ENCODE measurements at regions not wholly inside any gene's neighbourhood (a gene's known extent, or its start where the extent isn't known, plus 50 kb on each side); places are given as distances from the start of the nearest gene placed in this dataset.
A peak's percentile ranks its signal among the peaks of the same experiment; 100 is the strongest.

- TF ChIP-seq DEAF1 (CRISPR knock-in tag; IDR thresholded peaks at IDR 0.05) (no peak), NKRF (IDR thresholded peaks at IDR 0.05; ENCODE audit: borderline replicate concordance) (no peak), TFAP4 (CRISPR knock-in tag; IDR thresholded peaks at IDR 0.05; ENCODE audit: borderline replicate concordance) (no peak), NONO (IDR thresholded peaks at IDR 0.05; ENCODE audit: low read depth in 2 of 2, low read length in 1 of 2) (no peak), E2F3 (CRISPR knock-in tag; IDR thresholded peaks at IDR 0.05) (no peak), KAT7 (CRISPR knock-in tag; IDR thresholded peaks at IDR 0.05; ENCODE audit: borderline replicate concordance) (no peak), NCOA1 (IDR thresholded peaks at IDR 0.05; ENCODE audit: low read depth) (no peak)
These were observed 263.0 kb upstream of the UBASH3B start (continued) for GRCh38 chr11:122392508-122392907.

- Histone ChIP-seq H3K9me1 (ENCODE audit: control insufficient read depth, insufficient read depth, low read length) (no peaks in the 10 kb centered on the region), H3K9me3 (replicated peaks; ENCODE audit: control insufficient read depth, insufficient read depth, low read depth, low read length) (no peaks in the 10 kb centered on the region), H3K9ac (ENCODE audit: insufficient read depth in 1 of 2, low read depth in 2 of 2, low read length in 2 of 2) (no peak overlapping the region), H3K27me3 (ENCODE audit: control insufficient read depth in 2 of 2, insufficient read depth in 2 of 2, low read length in 2 of 2) (no peaks in the 10 kb centered on the region), H4K20me1 (replicated peaks; ENCODE audit: control insufficient read depth, insufficient read depth, low read length) (no peaks in the 10 kb centered on the region), H3K4me3 (no peak overlapping the region), H3K4me1 (replicated peaks in 1 of 2; ENCODE audit: control insufficient read depth in 2 of 2, insufficient read depth in 2 of 2, low read length in 2 of 2) (no peaks in the 10 kb centered on the region), H3K27ac (ENCODE audit: extremely low read depth, low read depth, low read length) (no peak overlapping the region), H3K79me2 (ENCODE audit: control insufficient read depth, insufficient read depth, low read length) (no peaks in the 10 kb centered on the region), H3K4me2 (ENCODE audit: insufficient read depth, low read length) (no peak overlapping the region), H2AFZ (ENCODE audit: low read depth, low read length) (no peak overlapping the region), H3K36me3 (ENCODE audit: control insufficient read depth, insufficient read depth, low read length) (no peaks in the 10 kb centered on the region)
- CTCF ChIA-PET (ENCODE audit: low intra/inter-chr PET ratio), result no interaction called here
- no peak for FAIRE-seq
- in situ Hi-C loops (cut with MboI) (no loop called here), intact Hi-C loops (cut with micrococcal nuclease) (no loop called here)
- no peak for TF ChIP-seq CBX3 (IDR thresholded peaks at IDR 0.05; ENCODE audit: borderline replicate concordance in 1 of 2, low read length in 2 of 2)
- 0 out of 2 replicates have a peak, but pooled peaks have one; percentile 23 for TF ChIP-seq NFE2L1 (tag; IDR thresholded peaks at IDR 0.05; ENCODE audit: borderline replicate concordance, low read depth)
- TF ChIP-seq MAFG (tag; conservative IDR thresholded peaks at IDR 0.05), result peak; percentile 37; the same call in 1 of the 2 replicates
- peak; percentile 36; the same call in 1 of the 2 replicates for TF ChIP-seq ZNF316 (IDR thresholded peaks at IDR 0.05)
- no TSS peak for BruUV-seq (replicated peaks)
- ATAC-seq, result no peak
- POLR2A ChIA-PET, result no interaction called here
- DNase-seq (ENCODE audit: extremely low read depth in 1 of 4, low spot score in 3 of 4), result no peak
These were observed 264.5 kb upstream of the UBASH3B start for GRCh38 chr11:122391049-122391448.

Data from K562 (cell line).